NCI-H2196 treated with DMSO at 0.1 percent for 48 hours (cell line): ENCODE measurements at regions not wholly inside any gene's neighbourhood (a gene's known extent, or its start where the extent isn't known, plus 50 kb on each side); places are given as distances from the start of the nearest gene placed in this dataset.
"Not testable (repeated sequence)": the region's sequence is repeated elsewhere in the genome, so short reads cannot be mapped to it uniquely, and the experiment has no call there.

Experiments
- DNase-seq: peaks from one replicate; lab custom pipeline; 2025; ENCODE audit not compliant: unreplicated experiment; lab: John Stamatoyannopoulos, UW

- DNase-seq: no peak
Observed at GRCh38 chr11:116345575-116345974, 427.2 kb downstream of the BUD13 start.

GRCh38 chr11:116344601-116345000 lies 428.2 kb downstream of the BUD13 start:
- DNase-seq: no peak

GRCh38 chr11:116343270-116343669 lies 429.5 kb downstream of the BUD13 start:
- DNase-seq: no peak

GRCh38 chr11:116342148-116342547 lies 430.6 kb downstream of the BUD13 start:
- DNase-seq: no peak

DNA sequence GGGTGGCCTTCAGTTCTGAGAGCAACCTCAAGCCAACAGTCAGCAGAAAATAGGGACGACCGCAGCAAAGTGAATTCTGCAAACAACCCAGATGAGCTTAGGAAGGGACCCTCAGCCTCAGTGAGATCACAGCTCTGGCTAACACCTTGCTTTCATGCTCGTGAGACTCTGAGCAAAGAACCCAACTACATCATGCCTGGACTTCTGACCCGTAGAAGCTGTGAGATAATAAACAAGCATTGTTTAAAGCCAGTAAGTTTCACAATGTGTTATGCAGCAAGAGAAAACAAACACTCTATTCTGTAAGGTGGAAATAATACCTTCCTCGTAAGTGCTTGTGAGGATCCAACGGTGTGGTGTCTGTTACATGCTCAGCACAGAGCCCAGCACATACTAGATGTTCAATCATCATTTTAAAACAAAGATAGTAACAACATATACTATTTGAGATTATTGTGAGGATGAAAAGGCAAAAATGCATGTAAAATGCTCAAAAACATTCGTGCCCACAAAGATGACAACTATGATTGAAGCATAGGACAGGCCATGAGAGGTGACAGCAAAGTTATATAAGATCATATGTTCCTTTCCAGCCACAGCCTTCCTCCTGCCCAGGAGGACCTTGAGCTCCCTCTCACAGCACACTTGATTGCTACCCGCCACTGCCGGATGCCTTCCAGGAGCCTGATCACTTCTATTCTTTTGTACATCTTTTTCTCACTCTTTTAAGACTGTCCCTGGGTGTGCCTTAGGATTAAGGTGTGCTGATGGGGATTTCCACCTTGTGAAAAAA lies 433.3 kb downstream of the BUD13 start:
- DNase-seq: no peak

DNA sequence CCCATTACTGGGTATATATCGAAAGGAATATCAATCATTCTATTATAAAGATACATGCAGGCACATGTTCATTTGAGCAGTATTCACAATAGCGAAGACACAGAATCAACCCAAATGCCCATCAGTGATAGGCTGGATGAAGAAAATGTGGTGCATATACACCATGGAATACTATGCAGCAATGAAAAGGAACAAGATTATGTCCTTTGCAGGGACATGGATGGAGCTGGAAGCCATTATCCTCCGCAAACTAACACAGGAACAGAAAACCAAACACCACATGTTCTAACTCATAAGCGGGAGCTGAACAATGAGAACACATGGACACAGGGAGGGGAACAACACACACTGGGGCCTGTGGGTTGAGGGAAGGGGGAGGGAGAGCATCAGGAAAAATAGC lies 434.3 kb downstream of the BUD13 start:
- DNase-seq: not testable (repeated sequence)

GRCh38 chr11:116336540-116336939 lies 436.2 kb downstream of the BUD13 start:
- DNase-seq: no peak

- no peak for DNase-seq
Observed at GRCh38 chr11:116335891-116336290, 436.9 kb downstream of the BUD13 start.

DNA sequence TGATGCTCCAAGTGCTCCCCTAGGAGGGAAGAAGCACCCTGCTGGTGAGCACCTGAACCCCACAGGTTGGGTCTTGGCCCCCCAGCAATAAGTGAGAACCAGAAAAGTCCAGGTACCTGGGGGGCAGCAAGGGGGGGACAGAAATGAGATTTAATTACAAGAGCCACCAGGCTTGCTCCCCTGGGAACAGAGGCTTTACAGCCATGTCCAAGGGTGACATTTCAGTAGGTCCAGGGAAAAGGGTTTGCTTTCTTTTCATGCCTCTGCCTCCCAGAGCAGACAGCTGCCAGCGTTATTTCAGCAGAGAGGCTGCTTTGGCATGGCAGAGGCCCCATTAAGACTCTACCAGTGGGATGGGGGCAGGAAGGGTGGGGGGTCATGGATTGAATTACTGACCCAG lies 437.7 kb downstream of the BUD13 start:
- no peak for DNase-seq

DNA sequence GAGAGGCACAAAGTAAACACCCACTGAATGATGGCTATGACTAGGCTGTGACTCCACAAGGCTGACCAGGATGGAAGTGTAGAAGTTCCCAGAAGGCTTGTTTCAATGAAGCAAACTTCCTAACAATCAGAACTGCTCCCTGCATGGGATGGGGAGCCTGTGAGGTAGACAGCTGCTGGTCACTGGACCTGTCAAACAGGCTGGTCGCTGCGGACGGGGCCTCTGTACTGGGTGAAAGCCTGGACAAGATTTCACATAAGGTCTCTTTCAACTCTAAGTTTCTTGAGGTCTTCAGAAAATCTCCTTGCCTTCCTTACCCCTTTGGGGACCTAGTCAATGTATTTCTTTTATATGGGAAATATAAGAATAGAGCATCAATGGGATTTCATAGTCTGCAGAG lies 438.2 kb downstream of the BUD13 start:
- no peak for DNase-seq

DNA sequence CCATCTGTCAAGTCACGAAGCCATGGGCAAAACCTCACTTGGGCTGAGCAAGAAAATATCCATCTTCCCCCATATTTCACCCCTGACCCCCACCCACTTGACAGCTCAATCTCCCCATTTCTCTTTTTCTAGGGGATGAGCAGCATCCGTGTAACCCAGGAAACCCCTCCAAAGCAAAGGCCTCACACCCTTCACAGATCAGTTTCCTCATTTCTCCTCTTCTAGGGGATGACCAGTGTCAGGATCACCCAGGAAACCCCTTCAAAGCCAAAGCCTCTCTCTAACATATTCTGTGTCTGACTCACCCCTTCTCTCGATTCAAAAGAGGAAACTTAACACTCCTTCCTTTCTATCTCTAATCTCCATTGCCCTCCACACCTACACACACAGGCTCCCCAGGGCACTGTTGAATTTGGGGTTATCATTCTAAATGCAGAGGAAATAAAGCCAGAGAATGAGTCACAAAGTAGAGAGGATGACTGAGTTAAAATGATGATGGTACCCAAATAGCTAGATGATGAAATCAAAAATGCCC lies 439.7 kb downstream of the BUD13 start:
- DNase-seq: no peak

DNA sequence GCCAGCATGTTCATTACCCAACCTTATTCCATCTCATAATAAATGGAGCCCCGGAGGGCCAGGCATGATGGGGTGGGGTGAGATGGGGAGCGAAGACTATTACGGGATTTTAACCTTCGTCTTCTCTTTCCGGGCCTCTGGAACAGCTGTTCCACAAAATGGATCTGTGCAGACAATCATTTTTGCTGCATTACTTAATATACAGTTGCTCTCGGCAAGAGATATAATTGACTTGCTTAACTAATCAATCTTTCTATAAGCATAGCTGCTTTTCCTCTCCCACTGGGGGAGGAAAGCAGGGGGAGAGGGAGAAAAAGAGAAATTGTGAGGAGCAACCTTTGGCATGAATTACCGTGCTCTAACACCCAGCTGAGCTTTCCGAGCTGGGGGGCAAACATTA lies 440.4 kb downstream of the BUD13 start:
- DNase-seq: no peak

DNA sequence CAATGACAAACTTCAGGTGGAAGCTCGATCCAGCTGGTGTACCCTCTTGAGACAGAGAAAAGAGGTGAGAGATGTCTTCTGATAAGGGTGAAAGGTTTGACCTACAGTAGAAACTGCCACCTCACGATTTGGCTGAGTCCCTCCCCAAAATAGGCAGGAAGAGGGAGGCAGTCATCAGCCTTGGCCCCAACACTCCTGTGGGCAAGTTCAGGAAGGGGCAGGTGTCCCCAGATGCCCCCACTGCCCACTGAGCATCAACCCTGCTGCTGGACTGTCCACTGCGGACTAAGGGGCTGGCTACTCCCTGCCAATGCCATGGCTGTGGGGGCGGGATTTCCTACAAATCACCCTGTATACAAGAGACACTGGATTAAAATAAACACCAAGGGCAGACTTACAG lies 441.4 kb downstream of the BUD13 start:
- no peak for DNase-seq

- DNase-seq: no peak
Observed at GRCh38 chr11:116330439-116331185, 442.2 kb downstream of the BUD13 start.

DNA sequence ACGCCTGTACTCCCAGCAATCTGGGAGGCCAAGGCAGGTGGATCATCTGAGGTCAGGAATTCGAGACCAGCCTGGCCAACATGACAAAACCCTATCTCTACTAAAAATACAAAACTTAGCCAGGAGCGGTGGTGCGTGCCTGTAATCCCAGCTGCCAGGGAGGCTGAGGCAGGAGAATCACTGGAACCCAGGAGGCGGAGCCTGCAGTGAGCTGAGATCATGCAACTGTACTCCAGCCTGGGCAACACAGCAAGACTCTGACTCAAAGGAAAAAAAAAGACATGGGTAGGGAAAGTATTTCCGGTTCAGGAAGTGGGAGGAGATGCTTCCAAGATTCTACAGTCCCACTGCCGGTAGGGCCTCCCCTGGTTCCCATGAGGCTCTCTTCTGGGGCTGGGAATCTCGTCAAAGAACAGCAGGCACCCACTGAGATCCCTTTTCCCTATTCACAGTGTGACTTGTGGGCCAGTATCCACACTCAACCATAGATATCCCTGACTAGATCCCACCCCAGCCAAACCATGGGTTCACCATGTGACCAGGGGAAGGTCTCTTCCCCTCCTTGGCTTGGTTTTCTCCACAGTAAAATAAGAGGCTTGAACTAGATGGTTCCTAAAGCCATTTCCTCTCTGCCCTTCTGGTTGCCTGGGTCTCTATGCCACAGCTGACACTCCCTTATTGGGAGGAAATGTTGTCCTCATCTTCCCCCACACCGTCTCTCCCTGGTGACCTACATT lies 443.3 kb downstream of the BUD13 start:
- DNase-seq: no peak

DNA sequence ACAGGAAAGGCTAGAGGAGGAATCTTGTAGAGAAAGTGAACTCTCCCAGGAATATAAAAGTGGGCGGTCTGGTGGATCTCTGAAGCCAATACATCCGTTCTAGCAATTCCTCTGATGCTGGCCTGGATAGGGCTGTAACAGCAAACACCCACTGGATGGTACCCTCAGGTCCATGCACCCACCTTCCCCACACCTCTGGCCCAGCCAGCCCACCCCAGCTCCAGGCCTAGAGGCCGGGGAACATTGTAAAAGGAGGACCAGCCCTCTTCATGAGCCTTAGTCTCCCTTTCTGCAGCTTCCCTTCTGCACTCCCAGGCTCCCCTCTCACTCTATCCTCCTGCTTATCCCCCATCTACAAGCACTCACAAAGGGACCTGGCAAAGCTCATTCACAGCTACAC lies 443.9 kb downstream of the BUD13 start:
- no peak for DNase-seq

GRCh38 chr11:116328391-116328790 lies 444.4 kb downstream of the BUD13 start:
- no peak for DNase-seq

- DNase-seq: no peak
Observed at GRCh38 chr11:116326146-116326545, 446.6 kb downstream of the BUD13 start.

DNA sequence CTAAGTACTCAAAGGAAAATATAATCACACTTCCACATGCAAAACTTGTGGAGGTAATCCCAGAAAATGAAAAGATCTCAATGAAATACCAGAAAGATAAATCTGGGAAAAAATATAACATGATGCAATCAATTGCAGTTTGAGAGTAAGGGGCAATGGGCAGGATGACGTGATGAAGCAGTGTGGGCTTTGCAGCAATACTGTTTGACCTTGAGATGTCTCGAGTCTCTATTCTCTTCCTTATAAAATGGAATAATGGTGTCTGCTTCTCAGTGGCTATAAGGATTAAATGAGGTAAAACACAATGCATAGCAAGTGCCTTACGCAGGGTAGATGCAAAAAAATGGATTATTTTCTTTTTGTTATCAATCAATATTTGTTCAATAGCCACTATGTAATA lies 447.5 kb downstream of the BUD13 start:
- DNase-seq: no peak

DNA sequence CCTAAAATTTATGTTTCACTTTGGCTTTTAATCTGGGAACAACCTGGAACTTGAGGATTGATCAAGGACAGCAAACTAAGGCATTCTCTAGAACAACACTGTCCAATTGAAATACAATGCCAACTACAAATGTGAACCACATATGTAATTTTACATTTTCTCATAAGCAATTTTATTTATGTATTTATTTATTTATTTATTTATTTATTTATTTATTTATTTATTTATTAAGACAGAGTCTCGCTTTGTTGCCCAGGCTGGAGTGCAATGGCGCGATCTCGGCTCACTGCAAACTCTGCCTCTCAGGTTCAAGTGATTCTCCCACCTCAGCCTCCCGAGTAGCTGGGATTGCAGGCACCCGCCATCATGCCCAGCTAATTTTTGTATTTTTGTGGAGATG lies 448.7 kb downstream of the BUD13 start:
- DNase-seq: not testable (repeated sequence)

DNA sequence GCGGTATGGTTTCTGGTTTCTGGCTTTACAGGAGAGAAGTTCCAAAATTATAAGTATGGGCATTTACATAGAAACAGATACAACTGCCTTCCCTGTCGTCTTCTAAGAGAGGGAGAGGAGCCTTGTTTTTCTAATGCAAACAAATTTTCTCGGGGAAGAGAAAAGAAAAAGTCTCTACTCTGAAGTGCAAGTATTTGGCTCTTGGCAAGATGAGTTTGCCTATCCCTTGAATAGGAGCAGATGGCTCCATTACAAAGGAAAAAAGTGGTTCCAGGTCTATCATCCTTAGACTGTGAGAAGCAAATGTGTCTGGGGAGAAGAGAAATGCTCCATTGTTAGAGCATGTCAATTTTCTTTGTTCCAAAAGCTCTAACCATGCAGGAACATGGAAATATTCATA lies 455.6 kb downstream of the BUD13 start:
- no peak for DNase-seq

- DNase-seq: no peak
Observed at GRCh38 chr11:116314006-116314405, 458.8 kb downstream of the BUD13 start.
